Endothelial cell of umbilical vein (primary cell): ENCODE measurements at regions not wholly inside any gene's neighbourhood (a gene's known extent, or its start where the extent isn't known, plus 50 kb on each side); places are given as distances from the start of the nearest gene placed in this dataset.

ENCODE experiments used
- BruUV-seq: library from RNA; stranded (reverse); fragments of 400-500 nt; replicated peaks from 2 replicates; lab custom pipeline; 2021; lab: Mats Ljungman, UMichigan
- CTCF ChIA-PET: fragments of 300-600, 350-600 bp; sonication (Branson Sonifier 250); formaldehyde crosslinking; loops from one replicate; lab custom pipeline; 2021; ENCODE audit warnings: antibody characterized with exemption, inconsistent platforms; lab: Charles Lee
- POLR2A ChIA-PET: fragments of 300-600, 350-600 bp; sonication (Branson Sonifier 250); formaldehyde crosslinking; loops from one replicate; lab custom pipeline; 2021; ENCODE audit warnings: antibody characterized with exemption, inconsistent platforms; lab: Charles Lee
- DNase-seq: peaks from one replicate; pipeline ENCODE4 v3.0.0-alpha.2; 2011; ENCODE audit warnings: low read depth, low spot score
- FAIRE-seq: peaks from 2 replicates; lab custom pipeline; 2011; peaks lifted over from hg19 to GRCh38; lab: Jason Lieb, UNC
- H2AFZ ChIP-seq: 2 replicates; pipeline ENCODE4 v1.6.0; 2012; ENCODE audit warnings: low read depth, low read length, control low read depth, inconsistent platforms
- H3K27ac ChIP-seq: 2 replicates; pipeline ENCODE4 v1.5.1; 2011; ENCODE audit warnings: low read depth, mild to moderate bottlenecking, control low read depth, low read length, moderate library complexity; ENCODE audit not compliant: insufficient read depth
- H3K27me3 ChIP-seq, 2 experiments: 2 replicates each; pipeline versions ENCODE4 v1.6.0 to v1.6.1; 2011; ENCODE audit warnings: low read length in 2 of 2, mixed read lengths in 1 of 2; ENCODE audit not compliant: control insufficient read depth in 2 of 2, insufficient read depth in 2 of 2
- H3K36me3 ChIP-seq, 2 experiments: 2 replicates in 1 of 2; 3 replicates in 1 of 2; pipeline ENCODE4 v1.5.1; 2011; ENCODE audit warnings: low read length in 2 of 2, mild to moderate bottlenecking in 1 of 2, moderate library complexity in 1 of 2; ENCODE audit not compliant: control insufficient read depth in 2 of 2, insufficient read depth in 2 of 2; ENCODE audit errors: extremely low read depth in 1 of 2
- H3K4me1 ChIP-seq: 3 replicates; pipeline ENCODE4 v1.5.1; 2011; ENCODE audit warnings: mild to moderate bottlenecking, low read length; ENCODE audit not compliant: control insufficient read depth, insufficient read depth; ENCODE audit errors: extremely low read depth
- H3K4me2 ChIP-seq: 2 replicates; pipeline ENCODE4 v1.6.1; 2011; ENCODE audit warnings: low read length, control low read depth, mixed read lengths; ENCODE audit not compliant: insufficient read depth
- H3K4me3 ChIP-seq, 3 experiments: fragments of 200-600 bp in 1 of 3; sonication (generic), shearing (Covaris generic) in 1 of 3; replicated peaks in 1 of 3; 2 replicates each; pipeline ENCODE4 v1.5.1; 2011 to 2016; ENCODE audit warnings: control low read depth in 3 of 3, low read length in 3 of 3, mild to moderate bottlenecking in 2 of 3, inconsistent platforms in 1 of 3, low read depth in 1 of 3, moderate library complexity in 1 of 3; ENCODE audit not compliant: insufficient read depth in 1 of 3
- H3K79me2 ChIP-seq: 2 replicates; pipeline ENCODE4 v1.6.0; 2012; ENCODE audit warnings: low read length, inconsistent platforms; ENCODE audit not compliant: control insufficient read depth, insufficient read depth
- H3K9ac ChIP-seq: replicated peaks from 2 replicates; pipeline ENCODE3; 2011; ENCODE audit warnings: low read length, control low read depth; ENCODE audit not compliant: insufficient read depth; ENCODE audit errors: extremely low read depth
- H3K9me1 ChIP-seq: replicated peaks from 3 replicates; pipeline ENCODE4 v1.6.0; 2011; ENCODE audit warnings: mild to moderate bottlenecking, low read length; ENCODE audit not compliant: control insufficient read depth, insufficient read depth; ENCODE audit errors: extremely low read depth
- H3K9me3 ChIP-seq: replicated peaks from 2 replicates; pipeline ENCODE4 v1.5.1; 2012; ENCODE audit warnings: low read length, inconsistent platforms; ENCODE audit not compliant: control insufficient read depth, insufficient read depth
- H4K20me1 ChIP-seq: replicated peaks from 2 replicates; pipeline ENCODE3; 2011; ENCODE audit warnings: mild to moderate bottlenecking, low read length; ENCODE audit not compliant: control insufficient read depth, insufficient read depth; ENCODE audit errors: extremely low read depth
- EZH2 ChIP-seq: IDR thresholded peaks from 2 replicates; pipeline ENCODE4 v1.6.1; 2012; ENCODE audit warnings: borderline replicate concordance, low read depth, mild to moderate bottlenecking, moderate library complexity, low read length, inconsistent platforms; ENCODE audit not compliant: severe bottlenecking
- FOS ChIP-seq: IDR thresholded peaks from 2 replicates; pipeline ENCODE4 v1.6.1; 2011; ENCODE audit warnings: mild to moderate bottlenecking, low read length, moderate library complexity, borderline replicate concordance; ENCODE audit not compliant: insufficient read depth
- GATA2 ChIP-seq: IDR thresholded peaks from 2 replicates; pipeline ENCODE4 v1.7.0; 2011; ENCODE audit warnings: low read depth, mild to moderate bottlenecking, moderate library complexity, mixed read lengths, low read length; ENCODE audit not compliant: insufficient read length, insufficient read depth
- JUN ChIP-seq: IDR thresholded peaks from 2 replicates; pipeline ENCODE4 v1.6.1; 2011; ENCODE audit warnings: borderline replicate concordance, low read depth; ENCODE audit not compliant: insufficient read length, insufficient read depth
- MYC ChIP-seq: IDR thresholded peaks from one replicate; pipeline ENCODE4 v1.6.1; 2011; ENCODE audit warnings: mild to moderate bottlenecking, low read depth, low read length
- POLR2A ChIP-seq: IDR thresholded peaks from 2 replicates; pipeline ENCODE4 v1.6.1; 2012; ENCODE audit warnings: low read depth, mild to moderate bottlenecking, control low read depth, low read length
- POLR2AphosphoS5 ChIP-seq: IDR thresholded peaks from 2 replicates; pipeline ENCODE4 v1.6.1; 2012; ENCODE audit warnings: low read depth, mild to moderate bottlenecking, control low read depth, low read length, moderate library complexity; ENCODE audit not compliant: insufficient read depth
- dilution Hi-C: fragments of 300-500 bp; cut with MboI; formaldehyde crosslinking; loops from one replicate; pipeline ENCODE4 v1.15.0; 2019; ENCODE audit warnings: low sequenced_read_pairs; ENCODE audit not compliant: extremely low pct_ligation_motif_present
- intact Hi-C: fragments of 100-400 bp; cut with micrococcal nuclease; formaldehyde crosslinking; loops from one replicate; pipeline ENCODE4 v1.10.0; 2022
- TF ChIP-seq, protein P1 (sequence below): IDR thresholded peaks from 2 replicates; pipeline ENCODE4 v1.6.1; 2011; ENCODE audit not compliant: insufficient read depth, insufficient read length
- TF ChIP-seq, protein P2 (sequence below), 2 donors: IDR thresholded peaks; 1 replicate in 1 of 2; 2 replicates in 1 of 2; pipeline ENCODE4 v1.5.1; 2011; ENCODE audit warnings: low read length in 2 of 2, mild to moderate bottlenecking in 2 of 2, moderate library complexity in 2 of 2, control low read depth in 1 of 2, inconsistent platforms in 1 of 2, low read depth in 1 of 2; ENCODE audit not compliant: insufficient read depth in 1 of 2; ENCODE audit errors: extremely low read depth in 1 of 2

DNA sequence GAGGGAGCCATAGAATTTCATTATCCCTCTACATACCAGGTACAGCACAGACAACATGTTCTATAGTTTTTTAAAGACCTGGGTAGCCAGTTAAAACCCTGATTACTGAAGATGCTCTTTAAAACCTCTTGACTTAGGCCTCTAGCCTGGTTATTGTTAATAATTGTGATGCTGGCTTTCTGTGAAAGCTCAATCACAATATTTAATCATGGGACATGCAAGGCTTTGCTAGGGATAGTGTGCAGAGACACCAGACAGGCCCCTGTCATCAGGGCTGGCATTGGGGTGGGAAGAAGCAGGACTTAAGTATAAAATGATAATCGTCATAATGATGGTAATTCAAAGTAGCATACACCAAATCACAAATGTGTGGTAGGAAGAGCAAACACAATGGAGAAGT lies 274.4 kb downstream of the PTBP2 start:
- H3K9ac ChIP-seq, result no peak overlapping the region
- H2AFZ ChIP-seq, result no peak overlapping the region
- FAIRE-seq (no peak), DNase-seq (no peak)
- H3K9me3 ChIP-seq, result no peaks in the 10 kb centered on the region
- dilution Hi-C loops (no loop called here), intact Hi-C loops (no loop called here)
- no peaks in the 10 kb centered on the region for H3K36me3 ChIP-seq
- no peak overlapping the region for H3K4me2 ChIP-seq
- no peaks in the 10 kb centered on the region for H3K27me3 ChIP-seq
- H4K20me1 ChIP-seq, result no peaks in the 10 kb centered on the region
- no peak for TF ChIP-seq GATA2
- no peak for TF ChIP-seq EZH2
- no peak for TF ChIP-seq POLR2A
- no peak for TF ChIP-seq FOS
- no peak for TF ChIP-seq JUN
- TF ChIP-seq MYC, result no peak
- TF ChIP-seq POLR2AphosphoS5, result no peak
- TF ChIP-seq, protein P1, sequence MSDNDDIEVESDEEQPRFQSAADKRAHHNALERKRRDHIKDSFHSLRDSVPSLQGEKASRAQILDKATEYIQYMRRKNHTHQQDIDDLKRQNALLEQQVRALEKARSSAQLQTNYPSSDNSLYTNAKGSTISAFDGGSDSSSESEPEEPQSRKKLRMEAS, result no peak
- TF ChIP-seq, protein P2, sequence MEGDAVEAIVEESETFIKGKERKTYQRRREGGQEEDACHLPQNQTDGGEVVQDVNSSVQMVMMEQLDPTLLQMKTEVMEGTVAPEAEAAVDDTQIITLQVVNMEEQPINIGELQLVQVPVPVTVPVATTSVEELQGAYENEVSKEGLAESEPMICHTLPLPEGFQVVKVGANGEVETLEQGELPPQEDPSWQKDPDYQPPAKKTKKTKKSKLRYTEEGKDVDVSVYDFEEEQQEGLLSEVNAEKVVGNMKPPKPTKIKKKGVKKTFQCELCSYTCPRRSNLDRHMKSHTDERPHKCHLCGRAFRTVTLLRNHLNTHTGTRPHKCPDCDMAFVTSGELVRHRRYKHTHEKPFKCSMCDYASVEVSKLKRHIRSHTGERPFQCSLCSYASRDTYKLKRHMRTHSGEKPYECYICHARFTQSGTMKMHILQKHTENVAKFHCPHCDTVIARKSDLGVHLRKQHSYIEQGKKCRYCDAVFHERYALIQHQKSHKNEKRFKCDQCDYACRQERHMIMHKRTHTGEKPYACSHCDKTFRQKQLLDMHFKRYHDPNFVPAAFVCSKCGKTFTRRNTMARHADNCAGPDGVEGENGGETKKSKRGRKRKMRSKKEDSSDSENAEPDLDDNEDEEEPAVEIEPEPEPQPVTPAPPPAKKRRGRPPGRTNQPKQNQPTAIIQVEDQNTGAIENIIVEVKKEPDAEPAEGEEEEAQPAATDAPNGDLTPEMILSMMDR (IDR thresholded peaks at IDR 0.05; ENCODE audit: extremely low read depth in 1 of 2, insufficient read depth in 1 of 2, low read depth in 1 of 2, low read length in 2 of 2), result no peak
- H3K79me2 ChIP-seq, result no peaks in the 10 kb centered on the region
- no TSS peak for BruUV-seq
- H3K4me3 ChIP-seq, result no peak overlapping the region
- H3K27ac ChIP-seq, result no peak overlapping the region
- no peaks in the 10 kb centered on the region for H3K4me1 ChIP-seq
- H3K9me1 ChIP-seq, result no peaks in the 10 kb centered on the region
- CTCF ChIA-PET, result no interaction called here
- POLR2A ChIA-PET, result no interaction called here
